ENCODE measurements at regions not wholly inside any gene's neighbourhood (a gene's known extent, or its start where the extent isn't known, plus 50 kb on each side); places are given as distances from the start of the nearest gene placed in this dataset.

GRCh38 chr2:146950361-146950760 is 894.5 kb upstream of the ACVR2A start:
- TF ChIP-seq ISL1 (CRISPR knock-in tag; IDR thresholded peaks at IDR 0.05) (no peak), OSR1 (CRISPR knock-in tag; IDR thresholded peaks at IDR 0.05) (no peak)
